Neural cell (in vitro differentiated cells): ENCODE measurements at regions not wholly inside any gene's neighbourhood (a gene's known extent, or its start where the extent isn't known, plus 50 kb on each side); places are given as distances from the start of the nearest gene placed in this dataset.
"Not testable (repeated sequence)": the region's sequence is repeated elsewhere in the genome, so short reads cannot be mapped to it uniquely, and the experiment has no call there.

ENCODE experiments used
- H2AFZ ChIP-seq: fragments of 200-600, 300-800 bp; sonication (generic), shearing (Covaris generic); 2 replicates; pipeline ENCODE4 v1.6.0; 2014; ENCODE audit warnings: low read depth, mild to moderate bottlenecking, antibody characterized with exemption, low read length, moderate library complexity
- H3F3A ChIP-seq: fragments of 200-600 bp; shearing (Covaris generic); 2 replicates; pipeline ENCODE4 v1.6.1; 2016; ENCODE audit warnings: mild to moderate bottlenecking, moderate library complexity, mixed read lengths, antibody characterized with exemption, low read length; ENCODE audit not compliant: insufficient read depth, poor library complexity, severe bottlenecking
- H3K27ac ChIP-seq: fragments of 200-600, 300-800 bp; sonication (generic), shearing (Covaris generic); 2 replicates; pipeline ENCODE4 v1.5.1; 2014; ENCODE audit warnings: mild to moderate bottlenecking, low read length, moderate library complexity
- H3K27me3 ChIP-seq: fragments of 300-800, 200-600 bp; sonication (generic), shearing (Covaris generic); 2 replicates; pipeline ENCODE4 v1.6.0; 2014; ENCODE audit warnings: mild to moderate bottlenecking, low read depth, low read length, moderate library complexity; ENCODE audit not compliant: insufficient read depth
- H3K36me3 ChIP-seq: fragments of 300-800, 200-600 bp; sonication (generic), shearing (Covaris generic); 2 replicates; pipeline ENCODE4 v1.5.1; 2014; ENCODE audit warnings: mild to moderate bottlenecking, antibody characterized with exemption, low read length, moderate library complexity; ENCODE audit not compliant: insufficient read depth
- H3K4me2 ChIP-seq: fragments of 300-800, 200-600 bp; sonication (generic), shearing (Covaris generic); 2 replicates; pipeline ENCODE4 v1.6.0; 2014; ENCODE audit warnings: mild to moderate bottlenecking, low read length
- H3K4me3 ChIP-seq: fragments of 300-800, 200-600 bp; sonication (generic), shearing (Covaris generic); 2 replicates; pipeline ENCODE4 v1.5.1; 2014; ENCODE audit warnings: mild to moderate bottlenecking, low read length, moderate library complexity
- H3K79me2 ChIP-seq: fragments of 200-600 bp; shearing (Covaris generic); replicated peaks from 2 replicates; pipeline ENCODE4 v1.6.0; 2014; ENCODE audit warnings: mild to moderate bottlenecking, low read length, moderate library complexity; ENCODE audit not compliant: insufficient read depth
- H3K9ac ChIP-seq: fragments of 300-800, 200-600 bp; sonication (generic), shearing (Covaris generic); 2 replicates; pipeline ENCODE4 v1.6.1; 2016; ENCODE audit warnings: mild to moderate bottlenecking, low read length, mixed read lengths
- H3K9me2 ChIP-seq: fragments of 200-600 bp; shearing (Covaris generic); 2 replicates; pipeline ENCODE4 v1.6.1; 2016; ENCODE audit warnings: mild to moderate bottlenecking, low read length, mixed read lengths; ENCODE audit not compliant: insufficient read depth
- H3K9me3 ChIP-seq: fragments of 200-600, 300-800 bp; sonication (generic), shearing (Covaris generic); 2 replicates; pipeline ENCODE4 v1.6.1; 2016; ENCODE audit warnings: mild to moderate bottlenecking, mixed run types, low read length, moderate library complexity, mixed read lengths
- H4K20me1 ChIP-seq: fragments of 200-600 bp; shearing (Covaris generic); 2 replicates; pipeline ENCODE4 v1.6.1; 2016; ENCODE audit warnings: mild to moderate bottlenecking, mixed run types; ENCODE audit not compliant: insufficient read depth

DNA sequence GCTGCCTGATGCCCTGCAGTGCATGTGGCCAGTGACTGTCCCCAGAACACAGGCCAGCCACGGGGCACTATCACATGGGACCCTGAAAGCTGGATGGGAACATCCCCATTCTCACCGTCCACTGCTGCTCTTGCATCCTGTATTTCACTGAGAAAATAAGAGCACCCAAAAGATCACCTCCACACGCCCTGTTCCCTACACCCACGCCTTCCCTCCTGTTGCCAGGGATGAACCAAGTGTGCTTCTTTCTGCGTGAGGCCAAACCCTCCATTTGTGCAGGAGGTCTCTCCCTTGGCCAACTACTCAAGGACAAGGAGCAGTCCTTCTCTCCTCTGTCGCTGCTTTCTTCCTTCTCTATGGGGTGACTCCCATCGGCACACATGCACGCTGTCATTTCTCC is 118.3 kb downstream of the LRRC37A3 start:
- H2AFZ ChIP-seq, H4K20me1 ChIP-seq, H3K27me3 ChIP-seq, H3K27ac ChIP-seq, H3K4me2 ChIP-seq, H3F3A ChIP-seq, H3K9me3 ChIP-seq, H3K36me3 ChIP-seq, H3K9me2 ChIP-seq, H3K79me2 ChIP-seq, H3K4me3 ChIP-seq, H3K9ac ChIP-seq: not testable (repeated sequence)

- H3K9me3 ChIP-seq, H3K27ac ChIP-seq: not testable (repeated sequence)
Measured at GRCh38 chr17:64800361-64800895, 118.8 kb downstream of the LRRC37A3 start.

DNA sequence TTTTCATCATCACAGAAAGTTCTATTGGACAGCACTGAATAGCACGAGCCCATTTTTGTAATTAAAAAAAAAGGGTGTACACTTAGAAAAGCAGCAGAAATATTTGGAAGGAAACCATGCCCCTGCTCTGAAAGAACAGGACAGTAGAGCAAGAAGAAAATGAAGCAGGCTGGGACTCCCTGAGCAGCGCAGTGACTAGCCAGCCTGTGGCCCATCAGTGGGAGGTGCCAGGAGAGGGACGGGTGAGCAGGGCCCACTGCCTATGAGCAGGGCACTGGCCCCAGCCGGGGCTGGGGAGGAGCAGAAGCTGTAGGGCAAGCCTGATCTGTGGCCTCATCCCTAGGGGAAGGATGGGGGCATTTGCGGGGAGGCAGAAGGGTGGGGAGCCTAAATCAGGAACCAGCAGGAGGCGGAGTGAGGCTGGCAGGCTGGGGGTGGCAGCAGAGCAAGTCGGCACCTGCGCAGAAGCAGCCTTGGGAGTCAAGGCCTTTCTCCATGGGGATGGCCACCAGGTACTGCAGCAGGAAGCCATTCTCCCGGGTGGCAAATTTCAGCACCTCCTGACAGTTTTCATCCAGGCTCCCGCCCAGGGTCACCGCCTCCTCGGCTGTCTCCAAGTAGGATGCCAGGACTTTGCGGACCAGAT is 119.6 kb downstream of the LRRC37A3 start:
- H3K9me2 ChIP-seq, H3K9me3 ChIP-seq, H3K79me2 ChIP-seq, H3K36me3 ChIP-seq, H3K27ac ChIP-seq, H3K9ac ChIP-seq, H3K27me3 ChIP-seq, H3F3A ChIP-seq, H3K4me2 ChIP-seq, H3K4me3 ChIP-seq, H2AFZ ChIP-seq, H4K20me1 ChIP-seq: not testable (repeated sequence)

More at GRCh38 chr17:64800361-64800895, 118.8 kb downstream of the LRRC37A3 start:
- H3K79me2 ChIP-seq, H2AFZ ChIP-seq, H3K27me3 ChIP-seq, H3F3A ChIP-seq, H3K9ac ChIP-seq, H3K9me2 ChIP-seq, H3K36me3 ChIP-seq, H3K4me2 ChIP-seq, H3K4me3 ChIP-seq, H4K20me1 ChIP-seq: not testable (repeated sequence)

DNA sequence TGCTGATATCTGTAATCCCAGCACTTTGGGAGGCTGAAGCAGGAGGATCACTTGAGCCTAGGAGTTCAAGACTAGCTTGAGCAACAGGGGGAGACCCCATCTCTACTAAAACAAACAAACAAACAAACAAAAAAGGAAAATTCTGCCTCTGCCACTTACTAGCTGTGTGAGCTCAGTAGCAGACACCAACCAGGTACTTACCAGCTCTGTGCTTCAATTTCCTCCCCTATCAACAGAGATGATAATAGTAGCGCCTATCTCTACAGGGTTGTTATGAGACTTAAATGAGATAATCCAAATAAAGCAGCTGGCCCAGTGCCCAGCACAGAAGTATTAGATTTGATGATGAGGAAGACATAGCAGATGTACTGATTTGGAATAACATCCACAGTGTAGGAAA is 120.3 kb downstream of the LRRC37A3 start:
- H2AFZ ChIP-seq, H3K27me3 ChIP-seq, H3K9me3 ChIP-seq, H3K9ac ChIP-seq, H3K4me2 ChIP-seq, H3F3A ChIP-seq, H4K20me1 ChIP-seq, H3K27ac ChIP-seq, H3K36me3 ChIP-seq, H3K79me2 ChIP-seq, H3K4me3 ChIP-seq, H3K9me2 ChIP-seq: not testable (repeated sequence)

DNA sequence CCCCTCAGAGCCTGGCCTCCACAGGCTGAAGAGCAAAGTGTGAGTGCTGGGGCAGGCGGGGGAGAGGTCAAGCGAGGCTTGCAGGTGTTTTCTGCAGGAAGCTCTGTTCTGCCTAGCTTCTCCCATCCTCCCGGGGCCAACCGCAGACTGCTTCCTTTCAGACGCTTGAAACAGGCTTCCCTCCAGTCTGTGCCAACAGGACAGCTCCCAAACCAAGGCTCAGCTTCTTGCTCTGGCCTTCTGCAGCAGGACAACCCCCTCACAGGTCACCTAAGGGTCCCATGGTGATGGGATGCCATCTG is 120.8 kb downstream of the LRRC37A3 start:
- not testable (repeated sequence) for H3K36me3 ChIP-seq, H3K9me3 ChIP-seq, H3K27ac ChIP-seq, H3K79me2 ChIP-seq, H3K27me3 ChIP-seq, H3K9me2 ChIP-seq, H3K4me2 ChIP-seq, H2AFZ ChIP-seq, H3K4me3 ChIP-seq, H3F3A ChIP-seq, H4K20me1 ChIP-seq, H3K9ac ChIP-seq

DNA sequence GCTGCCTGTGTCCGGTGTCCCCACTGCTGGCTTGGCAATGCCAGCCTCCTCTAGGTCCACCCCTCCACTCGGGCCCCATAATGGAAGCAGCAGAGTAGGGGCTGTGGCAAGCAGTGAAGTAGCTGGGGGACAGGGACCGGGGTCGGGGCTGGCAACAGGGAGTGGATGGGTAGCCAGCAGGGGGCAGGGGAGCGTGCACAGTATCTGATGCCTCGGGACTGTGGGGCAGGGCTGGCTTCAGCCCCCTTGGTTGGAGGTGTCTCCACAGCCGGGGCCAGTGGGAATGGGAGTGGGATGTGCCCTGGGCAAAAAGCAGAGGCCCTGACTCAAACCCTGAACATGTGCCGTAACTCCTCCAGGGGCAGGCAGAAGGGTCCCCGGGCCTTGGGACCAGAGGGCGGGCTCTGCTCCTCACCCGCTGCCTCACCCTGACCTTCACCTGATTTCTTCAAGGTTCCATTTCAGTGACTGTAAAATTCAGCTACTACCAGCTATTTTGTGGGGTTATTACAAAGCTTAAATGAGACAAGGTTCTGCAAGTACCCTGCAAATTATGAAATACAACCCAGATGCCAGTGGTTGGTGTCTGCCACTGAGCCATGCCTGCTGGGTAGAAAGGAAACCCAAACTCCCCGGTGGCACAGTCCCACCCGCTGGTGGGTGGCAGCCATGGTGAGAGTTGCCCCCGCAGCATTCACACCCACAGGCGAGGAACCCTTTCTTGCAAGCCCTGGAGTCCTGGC is 121.4 kb downstream of the LRRC37A3 start:
- H3F3A ChIP-seq: not testable (repeated sequence)

GRCh38 chr17:64795342-64795741 is 123.9 kb downstream of the LRRC37A3 start:
- not testable (repeated sequence) for H3K27me3 ChIP-seq, H3K4me2 ChIP-seq, H3K27ac ChIP-seq, H3K9me3 ChIP-seq, H3K4me3 ChIP-seq, H3K36me3 ChIP-seq, H3K9ac ChIP-seq, H2AFZ ChIP-seq, H3F3A ChIP-seq, H3K9me2 ChIP-seq, H4K20me1 ChIP-seq, H3K79me2 ChIP-seq

More for the DNA sequence above, 121.4 kb downstream of the LRRC37A3 start:
- H3K79me2 ChIP-seq, H2AFZ ChIP-seq, H3K9ac ChIP-seq, H4K20me1 ChIP-seq, H3K36me3 ChIP-seq, H3K9me2 ChIP-seq, H3K4me3 ChIP-seq, H3K9me3 ChIP-seq, H3K27me3 ChIP-seq, H3K27ac ChIP-seq, H3K4me2 ChIP-seq: not testable (repeated sequence)
